ENCODE measurements at regions not wholly inside any gene's neighbourhood (a gene's known extent, or its start where the extent isn't known, plus 50 kb on each side); places are given as distances from the start of the nearest gene placed in this dataset.
"Not testable (repeated sequence)": the region's sequence is repeated elsewhere in the genome, so short reads cannot be mapped to it uniquely, and the experiment has no call there.

- peaks cover 22 to 27% of the 10 kb centered on the region in 2 experiments for H3K27me3 ChIP-seq (ENCODE audit: control insufficient read depth in 1 of 2, insufficient read depth in 2 of 2, low read length in 2 of 2)
- H3K9me3 Mint-ChIP-seq = peaks cover 15% of the 10 kb centered on the region
- CTCF ChIA-PET; intact Hi-C loops (cut with DNase I, micrococcal nuclease); ATAC-seq (ENCODE audit: poor library complexity); H3K4me1 Mint-ChIP-seq (ENCODE audit: low read depth); H3K27ac ChIP-seq (ENCODE audit: low read depth in 1 of 2, low read length in 2 of 2); POLR2A ChIA-PET; H3K27ac Mint-ChIP-seq; H3K4me1 ChIP-seq (ENCODE audit: insufficient read depth, low read length); H3K4me3 Mint-ChIP-seq; H3K36me3 Mint-ChIP-seq (ENCODE audit: low read depth); H3K36me3 ChIP-seq (ENCODE audit: insufficient read depth, low read length); DNase-seq; H3K4me3 ChIP-seq (ENCODE audit: low read length): not testable (repeated sequence)
- peaks cover 49% of the 10 kb centered on the region for H3K27me3 Mint-ChIP-seq
- H3K9me3 ChIP-seq (ENCODE audit: control insufficient read depth in 1 of 2, insufficient read depth in 1 of 2, low read length in 2 of 2) = peaks cover 0 to 58% of the 10 kb centered on the region in 2 experiments
These were observed 1075.6 kb downstream of the RPIA start for GRCh38 chr2:89767058-89767457.

GRCh38 chr2:89767572-89768435, 1076.3 kb downstream of the RPIA start:
- Histone ChIP-seq H3K9me3 (ENCODE audit: control insufficient read depth in 1 of 2, insufficient read depth in 1 of 2, low read length in 2 of 2) (peaks cover 0 to 57% of the 10 kb centered on the region in 2 experiments), H3K27me3 (ENCODE audit: control insufficient read depth in 1 of 2, insufficient read depth in 2 of 2, low read length in 2 of 2) (peaks cover 22 to 27% of the 10 kb centered on the region in 2 experiments), H3K36me3 (ENCODE audit: insufficient read depth, low read length) (no peaks in the 10 kb centered on the region), H3K4me3 (ENCODE audit: low read length) (no peak overlapping the region), H3K4me1 (ENCODE audit: insufficient read depth, low read length) (no peaks in the 10 kb centered on the region), H3K27ac (ENCODE audit: low read depth in 1 of 2, low read length in 2 of 2) (no peak overlapping the region)
- H3K4me1 Mint-ChIP-seq (ENCODE audit: low read depth) = no peaks in the 10 kb centered on the region
- no peak overlapping the region for H3K4me3 Mint-ChIP-seq
- peaks cover 49% of the 10 kb centered on the region for H3K27me3 Mint-ChIP-seq
- POLR2A ChIA-PET = no interaction called here
- DNase-seq = no peak
- H3K36me3 Mint-ChIP-seq (ENCODE audit: low read depth) = no peaks in the 10 kb centered on the region
- peaks cover 17% of the 10 kb centered on the region for H3K9me3 Mint-ChIP-seq
- intact Hi-C loops (cut with DNase I, micrococcal nuclease) = no loop called here
- no peak overlapping the region for H3K27ac Mint-ChIP-seq
- TF ChIP-seq, protein P1, sequence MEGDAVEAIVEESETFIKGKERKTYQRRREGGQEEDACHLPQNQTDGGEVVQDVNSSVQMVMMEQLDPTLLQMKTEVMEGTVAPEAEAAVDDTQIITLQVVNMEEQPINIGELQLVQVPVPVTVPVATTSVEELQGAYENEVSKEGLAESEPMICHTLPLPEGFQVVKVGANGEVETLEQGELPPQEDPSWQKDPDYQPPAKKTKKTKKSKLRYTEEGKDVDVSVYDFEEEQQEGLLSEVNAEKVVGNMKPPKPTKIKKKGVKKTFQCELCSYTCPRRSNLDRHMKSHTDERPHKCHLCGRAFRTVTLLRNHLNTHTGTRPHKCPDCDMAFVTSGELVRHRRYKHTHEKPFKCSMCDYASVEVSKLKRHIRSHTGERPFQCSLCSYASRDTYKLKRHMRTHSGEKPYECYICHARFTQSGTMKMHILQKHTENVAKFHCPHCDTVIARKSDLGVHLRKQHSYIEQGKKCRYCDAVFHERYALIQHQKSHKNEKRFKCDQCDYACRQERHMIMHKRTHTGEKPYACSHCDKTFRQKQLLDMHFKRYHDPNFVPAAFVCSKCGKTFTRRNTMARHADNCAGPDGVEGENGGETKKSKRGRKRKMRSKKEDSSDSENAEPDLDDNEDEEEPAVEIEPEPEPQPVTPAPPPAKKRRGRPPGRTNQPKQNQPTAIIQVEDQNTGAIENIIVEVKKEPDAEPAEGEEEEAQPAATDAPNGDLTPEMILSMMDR (IDR thresholded peaks at IDR 0.05) = no peak
- CTCF ChIA-PET = no interaction called here
- no peak for ATAC-seq (ENCODE audit: poor library complexity)

DNA sequence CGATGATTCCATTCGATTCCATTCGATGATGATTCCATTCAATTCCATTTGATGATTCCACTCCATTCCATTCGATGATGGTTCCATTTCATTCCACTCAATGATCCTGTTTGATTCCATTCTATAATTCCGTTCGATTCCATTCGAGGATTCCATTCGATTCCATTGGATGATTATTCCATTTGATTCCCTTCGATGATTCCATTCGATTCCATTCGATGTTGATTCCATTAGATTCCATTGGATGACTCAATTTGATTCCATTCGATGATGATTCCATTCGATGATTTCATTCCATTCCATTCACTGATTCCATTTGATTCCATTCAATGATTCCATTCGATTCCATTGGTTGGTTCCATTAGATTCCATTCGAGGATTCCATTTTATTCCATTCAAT, 1084.4 kb downstream of the RPIA start:
- TF ChIP-seq, protein P1 (IDR thresholded peaks at IDR 0.05) = no peak
- Histone ChIP-seq H3K4me1 (ENCODE audit: insufficient read depth, low read length) (no peaks in the 10 kb centered on the region), H3K9me3 (ENCODE audit: control insufficient read depth in 1 of 2, insufficient read depth in 1 of 2, low read length in 2 of 2) (peaks cover 62 to 86% of the 10 kb centered on the region in 2 experiments), H3K36me3 (ENCODE audit: insufficient read depth, low read length) (no peaks in the 10 kb centered on the region), H3K27me3 (ENCODE audit: control insufficient read depth in 1 of 2, insufficient read depth in 2 of 2, low read length in 2 of 2) (no peaks in the 10 kb centered on the region), H3K27ac (ENCODE audit: low read depth in 1 of 2, low read length in 2 of 2) (no peak overlapping the region), H3K4me3 (ENCODE audit: low read length) (no peak overlapping the region)
- no peak for DNase-seq
- ChIA-PET POLR2A (no interaction called here), CTCF (no interaction called here)
- H3K4me1 Mint-ChIP-seq (ENCODE audit: low read depth) = no peaks in the 10 kb centered on the region
- no peak for ATAC-seq (ENCODE audit: poor library complexity)
- no peak overlapping the region for H3K27ac Mint-ChIP-seq
- intact Hi-C loops (cut with DNase I, micrococcal nuclease) = no loop called here
- H3K36me3 Mint-ChIP-seq (ENCODE audit: low read depth) = peaks cover 40% of the 10 kb centered on the region
- no peaks in the 10 kb centered on the region for H3K27me3 Mint-ChIP-seq
- no peak overlapping the region for H3K4me3 Mint-ChIP-seq
- H3K9me3 Mint-ChIP-seq = peaks cover 39% of the 10 kb centered on the region

DNA sequence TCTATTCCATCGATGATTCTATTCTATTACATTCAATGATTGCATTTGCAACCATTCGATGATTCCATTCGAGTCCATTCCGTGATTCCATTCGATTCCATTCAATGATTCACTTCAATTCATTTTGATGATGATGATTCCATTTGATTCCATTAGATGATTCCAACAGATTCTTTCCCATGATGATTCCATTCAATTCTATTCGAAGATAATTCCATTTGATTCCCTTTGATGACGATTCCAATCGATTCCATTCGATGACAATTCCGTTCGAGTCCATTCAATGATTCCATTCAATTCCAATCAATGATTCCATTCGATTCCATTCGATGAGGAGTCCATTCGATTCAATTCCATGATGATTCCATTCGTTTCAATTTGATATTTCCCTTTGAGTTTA, 1088.8 kb downstream of the RPIA start:
- no peak for DNase-seq
- Histone ChIP-seq H3K4me3 (ENCODE audit: low read length) (no peak overlapping the region), H3K27me3 (ENCODE audit: control insufficient read depth in 1 of 2, insufficient read depth in 2 of 2, low read length in 2 of 2) (no peaks in the 10 kb centered on the region), H3K9me3 (ENCODE audit: control insufficient read depth in 1 of 2, insufficient read depth in 1 of 2, low read length in 2 of 2) (peaks cover 81 to 100% of the 10 kb centered on the region in 2 experiments), H3K36me3 (ENCODE audit: insufficient read depth, low read length) (no peaks in the 10 kb centered on the region), H3K4me1 (ENCODE audit: insufficient read depth, low read length) (no peaks in the 10 kb centered on the region), H3K27ac (ENCODE audit: low read depth in 1 of 2, low read length in 2 of 2) (no peak overlapping the region)
- Mint-ChIP-seq H3K4me3 (no peak overlapping the region), H3K36me3 (ENCODE audit: low read depth) (peaks cover 67% of the 10 kb centered on the region), H3K27me3 (no peaks in the 10 kb centered on the region), H3K27ac (no peak overlapping the region), H3K4me1 (ENCODE audit: low read depth) (no peaks in the 10 kb centered on the region), H3K9me3 (peaks cover 54% of the 10 kb centered on the region)
- TF ChIP-seq, protein P1 (IDR thresholded peaks at IDR 0.05) = no peak
- POLR2A ChIA-PET = no interaction called here
- intact Hi-C loops (cut with DNase I, micrococcal nuclease) = no loop called here
- CTCF ChIA-PET = no interaction called here
- no peak for ATAC-seq (ENCODE audit: poor library complexity)
